Cardiac muscle cell (in vitro differentiated cells and primary cell): ENCODE measurements at regions not wholly inside any gene's neighbourhood (a gene's known extent, or its start where the extent isn't known, plus 50 kb on each side); places are given as distances from the start of the nearest gene placed in this dataset.

Source experiments
- DNase-seq, 2 donors: peaks; one replicate each; pipeline versions ENCODE4 v3.0.0 to v3.0.0-alpha.2; 2010 to 2017; ENCODE audit warnings: low read depth in 1 of 2, low spot score in 1 of 2
- H3K27ac ChIP-seq: fragments of 200-600 bp; sonication (generic); 2 replicates; pipeline ENCODE4 v1.5.1; 2016
- H3K27me3 ChIP-seq: fragments of 200-600 bp; sonication (generic); 2 replicates; pipeline ENCODE4 v1.6.0; 2016; ENCODE audit warnings: control low read depth
- H3K36me3 ChIP-seq: fragments of 200-600 bp; sonication (generic); 2 replicates; pipeline ENCODE4 v1.5.1; 2016; ENCODE audit warnings: control low read depth
- H3K4me1 ChIP-seq: fragments of 200-600 bp; sonication (generic); 2 replicates; pipeline ENCODE4 v1.8.1; 2017; ENCODE audit warnings: low read depth, mild to moderate bottlenecking, mixed run types
- H3K4me3 ChIP-seq: fragments of 200-600 bp; sonication (generic); 2 replicates; pipeline ENCODE4 v1.5.1; 2016; ENCODE audit warnings: mild to moderate bottlenecking
- H3K9me3 ChIP-seq: fragments of 200-600 bp; sonication (generic); 2 replicates; pipeline ENCODE4 v1.5.1; 2017; ENCODE audit warnings: low read depth, mild to moderate bottlenecking, control low read depth
- CTCF ChIP-seq: IDR thresholded peaks from 2 replicates; pipeline ENCODE4 v1.5.1; 2012; ENCODE audit warnings: low read depth, mild to moderate bottlenecking, low read length

DNA sequence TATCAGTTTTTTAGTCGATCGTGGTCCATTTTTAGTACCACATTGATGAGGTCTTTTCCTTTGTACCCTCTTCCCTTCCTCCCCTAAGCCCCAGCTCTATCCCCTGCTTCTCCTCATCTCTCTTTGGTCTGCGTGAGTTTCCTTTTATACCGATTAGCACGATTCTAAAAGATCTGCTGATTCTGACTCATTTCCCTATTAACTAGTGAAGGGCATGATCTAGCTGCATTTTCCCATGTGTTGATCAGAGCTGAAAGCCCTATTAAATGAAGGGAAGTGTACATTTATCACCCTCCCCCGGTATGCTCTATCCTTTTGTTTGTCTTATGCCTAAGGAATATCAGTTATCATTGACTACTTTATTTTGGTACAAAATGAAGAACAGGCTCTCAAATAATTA is 181.7 kb upstream of the NPY2R start:
- peaks cover 3% of the 10 kb centered on the region for H3K27me3 ChIP-seq
- H3K36me3 ChIP-seq = no peaks in the 10 kb centered on the region
- no peaks in the 10 kb centered on the region for H3K4me1 ChIP-seq
- no peaks in the 10 kb centered on the region for H3K9me3 ChIP-seq
- H3K4me3 ChIP-seq = no peak overlapping the region
- DNase-seq = peak in 1 of 2 donors; percentile 14
- H3K27ac ChIP-seq = no peak overlapping the region
- no peak for TF ChIP-seq CTCF

DNA sequence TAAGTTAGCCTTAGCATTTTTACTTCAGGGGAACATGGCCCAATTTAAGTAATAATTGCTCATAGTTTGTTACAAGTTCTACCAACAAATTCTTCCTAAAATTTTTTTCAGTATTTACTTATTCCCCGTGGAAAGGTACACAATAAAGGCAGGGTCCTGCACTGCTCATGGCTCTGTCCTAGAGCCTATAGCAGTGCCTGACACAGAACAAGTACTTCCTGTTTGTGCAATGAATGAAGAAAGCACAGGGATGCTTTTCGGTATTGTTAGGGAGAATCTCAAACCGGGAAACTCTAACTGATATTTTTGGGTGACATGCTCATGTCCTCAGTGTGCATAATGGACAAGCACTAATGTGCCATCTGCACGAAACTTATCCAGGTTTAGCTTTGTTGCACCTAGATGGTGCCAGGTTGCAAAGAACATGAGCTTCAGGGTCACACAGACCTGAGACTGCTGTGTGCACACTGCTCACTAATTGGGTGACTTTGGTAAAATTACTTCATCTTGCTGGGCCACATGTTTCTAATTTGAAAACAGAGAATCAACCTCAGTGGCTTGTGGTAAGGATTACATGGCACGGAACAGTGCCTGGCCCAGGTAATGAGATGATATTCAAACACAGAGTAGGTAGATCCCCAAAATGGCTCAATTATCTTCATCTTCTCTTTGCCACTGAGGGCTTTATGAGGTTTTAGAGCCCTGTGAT is 175.8 kb upstream of the NPY2R start:
- Histone ChIP-seq H3K9me3 (no peaks in the 10 kb centered on the region), H3K27me3 (no peaks in the 10 kb centered on the region), H3K27ac (no peak overlapping the region), H3K4me3 (no peak overlapping the region), H3K36me3 (no peaks in the 10 kb centered on the region), H3K4me1 (no peaks in the 10 kb centered on the region)
- no peak for TF ChIP-seq CTCF
- DNase-seq = no peak

DNA sequence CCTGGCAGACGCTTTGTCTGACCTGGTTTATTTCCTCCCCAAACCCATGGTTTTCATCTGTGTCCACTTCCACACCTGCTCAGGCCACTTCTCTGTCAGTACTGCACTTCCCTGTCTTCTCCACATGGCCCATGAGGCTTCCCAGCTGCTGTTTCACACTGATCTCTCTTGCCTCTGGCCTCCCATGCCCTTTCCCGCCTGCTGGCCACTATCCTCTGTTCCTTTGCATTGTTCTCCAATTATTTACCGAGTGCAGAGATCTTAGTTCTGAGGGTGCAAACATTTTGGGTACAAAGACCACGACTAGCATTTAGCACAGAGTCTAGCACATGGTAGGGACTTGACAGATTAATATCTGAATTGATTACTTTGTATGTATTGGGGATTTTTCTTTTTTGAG is 174.8 kb upstream of the NPY2R start:
- H3K9me3 ChIP-seq = no peaks in the 10 kb centered on the region
- TF ChIP-seq CTCF = no peak
- H3K36me3 ChIP-seq = no peaks in the 10 kb centered on the region
- no peak for DNase-seq
- no peak overlapping the region for H3K27ac ChIP-seq
- H3K4me1 ChIP-seq = no peaks in the 10 kb centered on the region
- H3K4me3 ChIP-seq = no peak overlapping the region
- H3K27me3 ChIP-seq = no peaks in the 10 kb centered on the region

DNA sequence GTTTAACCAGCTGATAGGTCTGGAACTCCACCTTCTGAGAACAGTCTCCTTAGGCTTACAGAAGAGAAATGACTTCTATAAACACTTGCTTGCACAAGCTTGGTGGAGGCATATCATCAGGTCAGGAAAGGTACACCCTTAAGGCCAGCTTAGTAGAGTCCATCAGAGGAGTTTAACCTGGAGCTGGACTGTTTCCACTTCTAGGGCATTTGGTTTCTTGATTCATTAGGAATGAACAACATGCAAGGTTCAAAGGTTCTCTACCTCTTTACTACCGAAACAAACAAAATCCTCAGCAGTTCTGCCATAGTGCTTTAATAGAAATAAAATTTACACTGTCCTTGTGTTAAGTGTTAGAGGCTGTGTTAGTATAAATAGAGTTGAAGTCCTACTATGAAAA is 171.4 kb upstream of the NPY2R start:
- Histone ChIP-seq H3K9me3 (no peaks in the 10 kb centered on the region), H3K4me1 (no peaks in the 10 kb centered on the region), H3K36me3 (no peaks in the 10 kb centered on the region), H3K27ac (no peak overlapping the region), H3K4me3 (no peak overlapping the region), H3K27me3 (no peaks in the 10 kb centered on the region)
- no peak for TF ChIP-seq CTCF
- no peak for DNase-seq

GRCh38 chr4:155038459-155038858 is 170.0 kb upstream of the NPY2R start:
- TF ChIP-seq CTCF = no peak
- no peaks in the 10 kb centered on the region for H3K9me3 ChIP-seq

More at GRCh38 chr4:155038459-155038858, 170.0 kb upstream of the NPY2R start:
- no peaks in the 10 kb centered on the region for H3K27me3 ChIP-seq
- no peak overlapping the region for H3K27ac ChIP-seq
- no peak for DNase-seq
- H3K4me1 ChIP-seq = no peaks in the 10 kb centered on the region
- H3K4me3 ChIP-seq = no peak overlapping the region
- H3K36me3 ChIP-seq = no peaks in the 10 kb centered on the region
